SK-N-SH treated with all-trans-retinoic acid at 6 μM for 48 hours (cell line): ENCODE measurements at regions not wholly inside any gene's neighbourhood (a gene's known extent, or its start where the extent isn't known, plus 50 kb on each side); places are given as distances from the start of the nearest gene placed in this dataset.

ENCODE experiments used
- ARNTL ChIP-seq: fragments of 450-650 bp; formaldehyde crosslinking; IDR thresholded peaks from 2 replicates; pipeline ENCODE4 v1.5.0; 2020; ENCODE audit warnings: low read depth, mild to moderate bottlenecking, moderate library complexity, borderline replicate concordance
- CSDC2 ChIP-seq: fragments of 250-450 bp; sonication (Bioruptor Pico); IDR thresholded peaks from 2 replicates; pipeline ENCODE4 v1.5.0; 2020; ENCODE audit warnings: mild to moderate bottlenecking, moderate library complexity
- ESRRG ChIP-seq: fragments of 250-450 bp; sonication (Bioruptor Pico); IDR thresholded peaks from 2 replicates; pipeline ENCODE4 v1.6.1; 2021; ENCODE audit warnings: mild to moderate bottlenecking
- GLIS3 ChIP-seq: fragments of 250-450 bp; sonication (Bioruptor Pico); IDR thresholded peaks from 2 replicates; pipeline ENCODE4 v1.5.0; 2020; ENCODE audit warnings: mild to moderate bottlenecking, moderate library complexity
- PATZ1 ChIP-seq: fragments of 250-450 bp; sonication (Bioruptor Pico); IDR thresholded peaks from 2 replicates; pipeline ENCODE4 v1.8.0; 2020; ENCODE audit warnings: mild to moderate bottlenecking, moderate library complexity, borderline replicate concordance
- POU6F1 ChIP-seq: fragments of 250-450 bp; sonication (Bioruptor Pico); IDR thresholded peaks from 2 replicates; pipeline ENCODE4 v1.8.0; 2021; ENCODE audit warnings: low read depth, mild to moderate bottlenecking, moderate library complexity, borderline replicate concordance
- SNAI2 ChIP-seq: fragments of 250-450 bp; sonication (Bioruptor Pico); IDR thresholded peaks from 2 replicates; pipeline ENCODE4 v1.5.0; 2020; ENCODE audit warnings: mild to moderate bottlenecking, moderate library complexity
- TCF4 ChIP-seq: fragments of 250-450 bp; sonication (Bioruptor Pico); IDR thresholded peaks from 2 replicates; pipeline ENCODE4 v1.8.0; 2021; ENCODE audit warnings: mild to moderate bottlenecking, moderate library complexity, borderline replicate concordance
- TOX ChIP-seq: fragments of 250-450 bp; sonication (Bioruptor Pico); IDR thresholded peaks from 2 replicates; pipeline ENCODE4 v1.8.0; 2021; ENCODE audit warnings: mild to moderate bottlenecking, moderate library complexity, borderline replicate concordance
- ZFP3 ChIP-seq: fragments of 250-450 bp; sonication (Bioruptor Pico); IDR thresholded peaks from 2 replicates; pipeline ENCODE4 v1.5.0; 2020; ENCODE audit warnings: mild to moderate bottlenecking, moderate library complexity
- ZFP30 ChIP-seq: fragments of 450-650 bp; formaldehyde crosslinking; IDR thresholded peaks from 2 replicates; pipeline ENCODE4 v1.5.0; 2022; ENCODE audit warnings: mild to moderate bottlenecking, moderate library complexity
- ZNF70 ChIP-seq: fragments of 450-650 bp; formaldehyde crosslinking; IDR thresholded peaks from 2 replicates; pipeline ENCODE4 v1.5.0; 2020; ENCODE audit warnings: mild to moderate bottlenecking, moderate library complexity

GRCh38 chr3:805326-805725 is 287.5 kb upstream of the CNTN6 start:
- no peak for TF ChIP-seq GLIS3 (CRISPR knock-in tag)
- no peak for TF ChIP-seq POU6F1 (CRISPR knock-in tag)
- TF ChIP-seq ESRRG (CRISPR knock-in tag): no peak
- TF ChIP-seq ZFP3 (CRISPR knock-in tag): no peak
- TF ChIP-seq ZNF70: no peak
- TF ChIP-seq PATZ1 (CRISPR knock-in tag): no peak
- no peak for TF ChIP-seq ZFP30
- no peak for TF ChIP-seq TOX (CRISPR knock-in tag)
- no peak for TF ChIP-seq CSDC2
- TF ChIP-seq SNAI2 (CRISPR knock-in tag): no peak
- TF ChIP-seq ARNTL: no peak
- TF ChIP-seq TCF4 (CRISPR knock-in tag): no peak
